ENCODE measurements at regions not wholly inside any gene's neighbourhood (a gene's known extent, or its start where the extent isn't known, plus 50 kb on each side); places are given as distances from the start of the nearest gene placed in this dataset.
A peak's percentile ranks its signal among the peaks of the same experiment; 100 is the strongest.

- no peak for DNase-seq
Measured at GRCh38 chr18:42268186-42268725, 313.2 kb downstream of the PIK3C3 start.

DNA sequence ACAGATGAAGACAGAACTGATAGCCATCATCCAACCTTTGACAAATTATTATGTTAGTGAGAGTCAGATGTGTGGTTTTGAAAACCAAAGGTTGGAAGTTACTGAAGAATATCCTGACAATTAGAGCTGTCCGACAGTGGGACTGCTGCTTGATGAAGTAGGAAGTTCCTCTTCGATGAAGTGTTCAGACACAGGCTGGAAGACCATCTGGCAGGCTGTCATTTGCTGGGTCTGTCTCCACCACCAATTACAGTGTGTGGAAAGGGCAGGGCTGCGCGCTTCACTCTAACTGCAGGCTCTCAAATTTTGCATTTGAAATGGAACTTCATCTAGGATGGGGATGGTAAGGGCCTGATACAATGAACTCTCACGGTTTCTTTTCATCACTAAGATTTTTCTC, 313.8 kb downstream of the PIK3C3 start:
- no peak for DNase-seq

DNA sequence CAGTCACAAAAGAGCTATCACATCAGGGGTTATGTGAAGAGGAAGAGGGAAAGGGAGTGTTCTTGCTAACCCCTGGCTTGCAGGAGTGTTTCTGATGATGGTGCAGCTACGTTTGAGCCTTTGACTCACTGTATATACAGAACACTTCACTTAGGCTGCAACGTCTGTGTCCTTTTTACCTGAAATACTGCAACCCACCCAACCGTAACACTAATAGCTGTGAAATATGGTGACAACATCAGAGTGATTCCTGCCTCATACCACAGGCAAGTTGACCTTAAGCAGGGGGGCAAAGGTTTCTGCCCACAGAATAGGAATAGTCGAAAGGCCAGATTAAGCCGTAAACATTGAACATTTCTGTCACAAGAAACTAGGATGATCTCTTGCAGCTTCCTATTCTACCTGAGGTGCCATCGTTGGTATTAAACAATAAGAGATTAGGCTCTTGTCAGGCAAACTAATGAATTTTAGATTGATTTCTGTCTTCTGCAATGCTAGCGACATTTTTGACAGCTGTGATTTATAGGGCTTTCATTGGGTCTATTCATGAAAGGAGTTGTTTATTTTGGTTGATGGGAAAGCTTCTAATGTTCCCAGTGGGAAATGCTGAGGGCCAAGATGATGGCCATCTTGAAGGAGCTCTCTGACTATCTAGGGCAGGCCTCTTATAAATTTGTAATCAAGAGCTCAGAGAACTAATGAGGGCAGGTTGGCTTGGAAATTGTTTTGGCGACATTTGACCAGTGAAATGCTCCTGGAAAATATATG, 316.8 kb downstream of the PIK3C3 start:
- no peak for DNase-seq

DNA sequence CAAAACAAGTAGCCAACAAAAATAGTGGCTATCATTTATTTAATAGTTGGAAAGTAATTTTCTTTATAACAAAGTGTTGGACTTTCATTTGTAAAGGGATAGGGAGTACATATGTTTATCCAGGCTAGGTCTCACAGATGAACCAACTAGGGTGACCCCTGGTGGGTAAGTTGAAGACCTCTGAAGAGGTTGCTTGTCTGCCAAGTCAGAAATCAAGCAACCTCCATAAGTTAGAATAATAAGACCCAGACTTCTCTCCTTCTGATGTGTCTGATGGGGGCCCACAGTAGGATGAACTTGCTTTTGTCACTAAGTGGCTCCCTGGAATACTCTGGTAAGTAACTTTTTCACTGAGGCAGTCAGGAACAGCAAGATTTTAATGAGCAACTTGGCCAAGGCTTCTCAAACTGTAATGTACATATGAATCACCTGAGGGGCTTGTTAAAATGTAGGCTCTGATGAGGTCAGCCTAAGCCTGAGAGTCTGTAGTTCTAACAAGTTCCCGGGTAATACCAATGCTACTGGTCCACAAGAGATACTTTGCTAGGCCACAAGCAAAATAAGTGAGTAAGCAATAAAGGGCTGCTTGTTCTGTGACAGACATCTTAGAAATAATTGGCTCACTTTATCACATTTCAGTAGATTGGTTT, 319.6 kb downstream of the PIK3C3 start:
- peak in 1 of 3 donors; percentile 8 for DNase-seq

DNA sequence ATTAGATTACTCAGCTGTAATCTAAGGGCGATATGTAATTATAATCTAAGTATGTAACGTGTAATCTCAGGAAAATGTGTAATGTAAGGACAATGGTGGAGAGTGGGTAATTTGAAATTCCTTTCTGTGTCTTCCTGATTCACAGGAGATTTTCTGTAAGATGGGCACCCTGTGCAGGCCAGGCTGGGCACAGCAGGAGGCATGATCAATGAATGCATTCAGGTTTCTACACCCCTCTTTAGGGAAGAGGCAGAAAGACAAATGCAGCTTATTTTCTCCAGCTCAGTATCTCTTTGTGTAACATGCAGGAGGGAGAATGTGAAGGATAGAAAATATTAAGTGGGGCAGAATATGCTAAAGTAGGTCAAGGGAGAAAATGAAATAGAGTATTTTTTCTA, 320.1 kb downstream of the PIK3C3 start:
- DNase-seq, result no peak

- DNase-seq, result no peak
Measured at GRCh38 chr18:42275949-42276730, 321.1 kb downstream of the PIK3C3 start.

GRCh38 chr18:42281124-42281523, 326.1 kb downstream of the PIK3C3 start:
- no peak for DNase-seq

DNA sequence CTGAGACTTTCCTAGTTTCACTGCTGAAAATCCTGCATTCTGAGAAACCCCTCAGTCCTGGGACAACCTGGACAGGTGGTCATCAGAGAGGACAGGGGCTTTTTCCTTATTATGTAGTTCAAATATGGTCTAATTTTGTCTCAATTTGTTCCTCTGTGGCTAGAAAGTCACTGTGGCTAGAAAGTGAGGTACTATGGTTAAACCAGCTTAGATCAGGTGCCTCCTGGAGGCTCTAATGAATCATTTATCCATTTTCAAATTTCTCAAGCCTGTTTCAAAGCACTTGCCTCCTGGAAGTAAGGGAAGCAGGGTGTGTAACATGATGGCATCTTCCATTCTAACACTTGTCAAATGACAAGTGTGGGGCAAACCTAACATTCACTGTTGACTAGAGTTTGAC, 326.8 kb downstream of the PIK3C3 start:
- DNase-seq, result no peak

GRCh38 chr18:42287047-42287446, 332.0 kb downstream of the PIK3C3 start:
- no peak for DNase-seq

DNA sequence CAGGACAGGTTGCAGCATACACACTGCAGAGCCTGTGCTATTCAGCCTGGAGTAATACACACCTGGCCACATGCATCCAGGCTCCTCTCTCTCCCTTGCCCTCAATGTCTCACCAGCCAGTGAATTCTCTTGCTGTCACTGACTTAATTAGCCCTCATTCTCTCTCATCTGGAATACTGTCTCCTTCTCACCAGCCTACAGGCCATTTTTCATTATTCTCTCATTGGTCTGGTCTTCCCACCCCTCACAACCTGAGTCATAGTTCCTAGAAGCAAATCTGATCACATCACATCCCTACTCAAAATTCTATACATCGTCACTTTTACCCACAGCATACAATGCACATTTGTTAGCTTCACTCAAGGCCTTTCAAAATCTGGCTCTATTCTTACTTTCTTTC, 333.1 kb downstream of the PIK3C3 start:
- DNase-seq, result no peak

GRCh38 chr18:42289526-42289925, 334.5 kb downstream of the PIK3C3 start:
- DNase-seq, result no peak

- no peak for DNase-seq
Measured at GRCh38 chr18:42290318-42291307, 335.6 kb downstream of the PIK3C3 start.

- no peak for DNase-seq
Measured at GRCh38 chr18:42292654-42293053, 337.6 kb downstream of the PIK3C3 start.

- DNase-seq, result no peak
Measured at GRCh38 chr18:42296192-42296591, 341.2 kb downstream of the PIK3C3 start.

DNA sequence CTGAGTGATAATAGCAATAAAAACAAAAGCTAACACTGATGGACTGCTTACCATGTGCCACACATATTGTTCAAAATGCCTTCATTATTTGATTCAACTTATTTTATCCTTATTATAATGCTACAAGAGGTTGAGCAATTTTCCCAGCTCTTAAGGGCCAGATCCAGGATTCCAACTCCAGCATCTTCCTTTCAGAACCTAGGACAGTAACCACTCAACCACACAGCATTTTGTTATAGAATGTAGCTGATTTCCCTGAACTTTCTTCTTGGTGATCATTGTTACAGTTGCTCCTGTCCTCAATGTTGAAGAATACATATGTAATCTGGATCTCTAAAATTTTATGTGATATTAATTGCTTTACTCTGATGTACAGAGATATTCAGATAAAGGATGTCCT, 341.7 kb downstream of the PIK3C3 start:
- DNase-seq, result no peak

DNA sequence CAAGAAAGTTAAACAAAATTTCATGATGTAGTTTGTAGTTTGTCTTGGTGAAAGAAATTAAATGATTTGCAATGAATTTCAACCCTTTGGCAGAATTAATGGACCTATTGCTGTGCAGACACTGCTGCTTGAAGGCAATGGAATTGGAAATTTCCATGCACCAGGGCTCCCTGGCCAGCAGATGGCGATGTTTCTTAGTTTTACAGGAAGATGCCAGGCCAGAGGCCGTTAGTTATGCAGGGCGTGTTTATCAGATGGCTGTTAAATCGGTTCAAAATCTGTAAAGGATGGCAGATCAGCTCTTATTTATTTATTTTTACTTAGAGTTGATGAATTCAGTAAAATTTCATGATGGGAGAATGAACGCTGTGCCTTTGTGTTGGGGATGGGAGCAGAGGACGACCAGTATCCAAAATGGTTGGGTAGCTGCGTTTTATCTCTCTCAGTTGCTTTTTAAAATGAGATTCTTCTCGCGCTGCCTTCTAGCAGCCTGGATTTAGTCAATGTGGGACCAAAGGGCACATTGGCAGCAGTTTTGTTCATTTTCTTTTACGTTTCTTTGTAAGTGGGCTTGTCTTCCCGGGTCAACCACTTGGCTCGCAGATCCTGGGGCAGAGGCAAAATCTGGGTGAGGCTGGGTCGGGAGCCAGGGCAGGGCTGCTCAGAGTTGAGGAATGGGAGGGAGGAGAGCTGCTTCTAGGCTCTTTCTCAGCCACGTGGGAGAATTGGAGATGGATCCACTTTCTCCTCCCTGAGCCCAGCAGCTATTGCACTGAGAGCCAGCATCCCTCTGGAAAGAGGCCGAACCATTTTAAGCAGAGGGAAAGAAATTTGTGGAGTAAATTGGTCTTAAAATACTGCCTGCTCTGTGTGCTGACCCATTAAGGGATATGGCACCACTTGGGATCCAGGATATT, 344.0 kb downstream of the PIK3C3 start:
- DNase-seq, result peak; percentile 66 to 87 (median 75)

DNA sequence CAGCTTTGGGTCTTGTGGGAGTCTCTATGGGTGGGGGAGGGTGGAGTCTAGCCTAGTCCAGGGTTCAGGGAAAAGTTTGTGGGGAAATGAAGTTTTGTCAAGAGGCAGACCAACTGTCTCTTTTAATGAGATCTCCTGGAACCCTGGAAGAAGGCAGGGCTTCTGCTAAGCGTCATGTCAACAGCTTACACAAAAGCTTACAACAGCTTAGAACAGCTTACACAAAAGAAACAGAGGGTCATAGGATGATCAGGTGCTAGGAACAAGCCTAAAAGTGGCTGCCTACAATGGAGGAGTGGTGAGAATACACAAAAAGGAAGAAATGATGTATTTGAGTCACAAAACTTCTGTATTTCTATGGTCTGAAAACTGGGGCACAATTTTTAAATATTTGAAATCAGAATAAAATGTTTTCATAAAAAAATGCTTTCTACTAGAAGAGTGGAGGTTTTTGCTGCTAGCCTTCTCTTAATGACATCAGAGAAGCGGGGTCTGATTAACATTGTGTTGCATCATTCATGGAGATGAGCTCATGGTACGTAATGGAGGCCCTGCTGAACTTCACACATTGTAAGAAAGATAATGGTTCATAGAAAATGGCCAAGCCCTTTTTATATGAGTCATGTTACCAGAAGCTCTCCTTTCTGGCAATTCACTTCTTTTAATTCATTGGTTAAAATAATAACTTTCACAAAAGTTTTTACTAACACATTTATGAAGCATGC, 351.0 kb downstream of the PIK3C3 start:
- no peak for DNase-seq

DNA sequence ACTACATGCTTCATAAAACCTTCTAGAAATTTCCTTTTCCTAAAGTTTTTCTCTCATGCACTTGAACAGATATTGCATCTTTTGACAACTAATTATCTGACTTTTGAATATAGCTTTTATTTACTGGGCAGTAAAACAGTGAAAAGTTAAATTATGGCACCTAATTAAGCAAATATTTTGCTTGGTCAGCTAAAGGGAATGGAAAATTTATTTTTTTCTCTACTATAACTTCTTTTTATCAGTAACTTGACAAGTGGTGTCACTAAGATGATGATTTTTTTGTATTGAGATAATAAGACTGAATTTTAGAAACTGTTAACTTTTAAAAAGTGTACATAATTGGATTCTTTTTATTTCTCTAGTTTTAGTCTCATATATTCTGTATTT, 351.6 kb downstream of the PIK3C3 start:
- no peak for DNase-seq

- DNase-seq, result peak in 2 of 3 donors; percentile 7 to 22
Measured at GRCh38 chr18:42310956-42311355, 355.9 kb downstream of the PIK3C3 start.

Data from muscle of back (tissue), 3 donors.